Activated naive CD4-positive, alpha-beta T cell treated with Interleukin-2 at 50 U/mL for 16 hours (primary cell): ENCODE measurements at regions not wholly inside any gene's neighbourhood (a gene's known extent, or its start where the extent isn't known, plus 50 kb on each side); places are given as distances from the start of the nearest gene placed in this dataset.
"Not testable (repeated sequence)": the region's sequence is repeated elsewhere in the genome, so short reads cannot be mapped to it uniquely, and the experiment has no call there.

Source experiments
- DNase-seq: peaks from one replicate; pipeline ENCODE4 v3.0.0-alpha.2; 2020

- DNase-seq, result no peak
These were observed 1312.1 kb downstream of the ADGRL3 start for GRCh38 chr4:62512271-62512670.

GRCh38 chr4:62510228-62510627, 1310.1 kb downstream of the ADGRL3 start:
- DNase-seq, result no peak

- DNase-seq, result no peak
These were observed 1300.2 kb downstream of the ADGRL3 start for GRCh38 chr4:62500296-62500695.

- no peak for DNase-seq
These were observed 1294.9 kb downstream of the ADGRL3 start for GRCh38 chr4:62495032-62495431.

- DNase-seq, result not testable (repeated sequence)
These were observed 1291.6 kb downstream of the ADGRL3 start for GRCh38 chr4:62491756-62492155.

GRCh38 chr4:62490635-62491034, 1290.5 kb downstream of the ADGRL3 start:
- no peak for DNase-seq

- DNase-seq, result no peak
These were observed 1286.9 kb downstream of the ADGRL3 start for GRCh38 chr4:62487016-62487415.

GRCh38 chr4:62484357-62484756, 1284.2 kb downstream of the ADGRL3 start:
- no peak for DNase-seq

- DNase-seq, result no peak
These were observed 1282.2 kb downstream of the ADGRL3 start for GRCh38 chr4:62482355-62482754.

GRCh38 chr4:62475596-62475995, 1275.5 kb downstream of the ADGRL3 start:
- DNase-seq, result no peak

- DNase-seq, result no peak
These were observed 1274.7 kb downstream of the ADGRL3 start for GRCh38 chr4:62474802-62475201.

- DNase-seq, result no peak
These were observed 1270.9 kb downstream of the ADGRL3 start for GRCh38 chr4:62471021-62471420.

- DNase-seq, result no peak
These were observed 1270.4 kb downstream of the ADGRL3 start for GRCh38 chr4:62470421-62470983.

- DNase-seq, result no peak
These were observed 1269.9 kb downstream of the ADGRL3 start for GRCh38 chr4:62470020-62470419.

GRCh38 chr4:62461961-62462360, 1261.8 kb downstream of the ADGRL3 start:
- no peak for DNase-seq

GRCh38 chr4:62460329-62460728, 1260.2 kb downstream of the ADGRL3 start:
- DNase-seq, result no peak

- no peak for DNase-seq
These were observed 1257.2 kb downstream of the ADGRL3 start for GRCh38 chr4:62457356-62457755.

- DNase-seq, result no peak
These were observed 1255.7 kb downstream of the ADGRL3 start for GRCh38 chr4:62455871-62456270.

GRCh38 chr4:62454535-62454934, 1254.4 kb downstream of the ADGRL3 start:
- no peak for DNase-seq

- no peak for DNase-seq
These were observed 1250.6 kb downstream of the ADGRL3 start for GRCh38 chr4:62450740-62451139.

- no peak for DNase-seq
These were observed 1249.4 kb downstream of the ADGRL3 start for GRCh38 chr4:62449538-62449937.

- DNase-seq, result no peak
These were observed 1248.8 kb downstream of the ADGRL3 start for GRCh38 chr4:62448911-62449310.

- DNase-seq, result no peak
These were observed 1238.9 kb downstream of the ADGRL3 start for GRCh38 chr4:62439051-62439450.

GRCh38 chr4:62434921-62435320, 1234.8 kb downstream of the ADGRL3 start:
- DNase-seq, result no peak

GRCh38 chr4:62431513-62432231, 1231.5 kb downstream of the ADGRL3 start:
- DNase-seq, result not testable (repeated sequence)
